Suprapubic skin (tissue), 4 donors: ENCODE measurements at regions not wholly inside any gene's neighbourhood (a gene's known extent, or its start where the extent isn't known, plus 50 kb on each side); places are given as distances from the start of the nearest gene placed in this dataset.

ENCODE experiments used
- EP300 ChIP-seq: sonication (generic); formaldehyde crosslinking; IDR thresholded peaks from one replicate; pipeline ENCODE4 v1.6.1; 2017; ENCODE audit warnings: antibody characterized with exemption
- POLR2A ChIP-seq, 2 donors: fragments of 450-650 bp; IDR thresholded peaks; one replicate each; pipeline ENCODE4 v1.6.1; 2017; ENCODE audit warnings: antibody characterized with exemption in 2 of 2, mild to moderate bottlenecking in 2 of 2, moderate library complexity in 2 of 2
- POLR2AphosphoS5 ChIP-seq, 3 donors: sonication (generic); formaldehyde crosslinking; IDR thresholded peaks; one replicate each; pipeline ENCODE4 v1.6.1; 2017; ENCODE audit warnings: antibody characterized with exemption in 3 of 3
- TF ChIP-seq, protein P1 (sequence below), 2 donors: fragments of 200-600 bp in 1 of 2; fragments of 450-650 bp in 1 of 2; sonication (generic) in 1 of 2; IDR thresholded peaks; one replicate each; pipeline ENCODE4 v1.5.1; 2016 to 2019; ENCODE audit warnings: antibody characterized with exemption in 2 of 2, mild to moderate bottlenecking in 1 of 2, moderate library complexity in 1 of 2

DNA sequence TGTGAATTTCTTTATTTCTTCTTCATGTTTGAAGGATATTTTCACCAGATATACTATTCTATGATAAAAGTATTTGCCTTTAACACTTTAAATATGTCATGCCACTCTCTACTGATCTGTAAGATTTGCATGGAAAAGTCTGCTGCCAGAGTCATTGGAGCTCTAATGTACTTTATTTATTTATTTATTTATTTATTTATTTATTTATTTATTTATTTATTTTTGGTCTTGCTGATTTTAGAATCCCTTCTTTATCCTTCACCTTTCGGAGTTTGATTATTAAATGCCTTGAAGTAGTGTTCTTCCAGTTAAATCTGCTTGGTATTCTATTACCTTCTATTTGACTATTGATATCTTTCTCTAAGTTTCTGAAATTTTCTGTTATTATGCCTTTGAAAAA, 1669.6 kb downstream of the OTOL1 start:
- TF ChIP-seq EP300 (no peak), POLR2A (IDR thresholded peaks at IDR 0.05) (no peak), POLR2AphosphoS5 (IDR thresholded peaks at IDR 0.05) (no peak)
- TF ChIP-seq, protein P1, sequence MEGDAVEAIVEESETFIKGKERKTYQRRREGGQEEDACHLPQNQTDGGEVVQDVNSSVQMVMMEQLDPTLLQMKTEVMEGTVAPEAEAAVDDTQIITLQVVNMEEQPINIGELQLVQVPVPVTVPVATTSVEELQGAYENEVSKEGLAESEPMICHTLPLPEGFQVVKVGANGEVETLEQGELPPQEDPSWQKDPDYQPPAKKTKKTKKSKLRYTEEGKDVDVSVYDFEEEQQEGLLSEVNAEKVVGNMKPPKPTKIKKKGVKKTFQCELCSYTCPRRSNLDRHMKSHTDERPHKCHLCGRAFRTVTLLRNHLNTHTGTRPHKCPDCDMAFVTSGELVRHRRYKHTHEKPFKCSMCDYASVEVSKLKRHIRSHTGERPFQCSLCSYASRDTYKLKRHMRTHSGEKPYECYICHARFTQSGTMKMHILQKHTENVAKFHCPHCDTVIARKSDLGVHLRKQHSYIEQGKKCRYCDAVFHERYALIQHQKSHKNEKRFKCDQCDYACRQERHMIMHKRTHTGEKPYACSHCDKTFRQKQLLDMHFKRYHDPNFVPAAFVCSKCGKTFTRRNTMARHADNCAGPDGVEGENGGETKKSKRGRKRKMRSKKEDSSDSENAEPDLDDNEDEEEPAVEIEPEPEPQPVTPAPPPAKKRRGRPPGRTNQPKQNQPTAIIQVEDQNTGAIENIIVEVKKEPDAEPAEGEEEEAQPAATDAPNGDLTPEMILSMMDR (IDR thresholded peaks at IDR 0.05) = no peak
